ENCODE measurements at regions not wholly inside any gene's neighbourhood (a gene's known extent, or its start where the extent isn't known, plus 50 kb on each side); places are given as distances from the start of the nearest gene placed in this dataset.

- H2AFZ ChIP-seq (ENCODE audit: low read length): no peak overlapping the region
- no peaks in the 10 kb centered on the region for H3K9me3 ChIP-seq (ENCODE audit: low read length)
- no peaks in the 10 kb centered on the region for H3F3A ChIP-seq (ENCODE audit: insufficient read depth, low read length)
- H3K36me3 ChIP-seq (ENCODE audit: insufficient read depth, low read length): no peaks in the 10 kb centered on the region
- no peaks in the 10 kb centered on the region for H4K20me1 ChIP-seq (ENCODE audit: insufficient read depth, low read length)
- no peak overlapping the region for H3K9ac ChIP-seq (ENCODE audit: low read length)
- no peaks in the 10 kb centered on the region for H3K79me2 ChIP-seq (ENCODE audit: insufficient read depth, low read length)
- no peaks in the 10 kb centered on the region for H3K4me1 ChIP-seq (ENCODE audit: insufficient read depth, low read length, severe bottlenecking)
- TF ChIP-seq, protein P1, sequence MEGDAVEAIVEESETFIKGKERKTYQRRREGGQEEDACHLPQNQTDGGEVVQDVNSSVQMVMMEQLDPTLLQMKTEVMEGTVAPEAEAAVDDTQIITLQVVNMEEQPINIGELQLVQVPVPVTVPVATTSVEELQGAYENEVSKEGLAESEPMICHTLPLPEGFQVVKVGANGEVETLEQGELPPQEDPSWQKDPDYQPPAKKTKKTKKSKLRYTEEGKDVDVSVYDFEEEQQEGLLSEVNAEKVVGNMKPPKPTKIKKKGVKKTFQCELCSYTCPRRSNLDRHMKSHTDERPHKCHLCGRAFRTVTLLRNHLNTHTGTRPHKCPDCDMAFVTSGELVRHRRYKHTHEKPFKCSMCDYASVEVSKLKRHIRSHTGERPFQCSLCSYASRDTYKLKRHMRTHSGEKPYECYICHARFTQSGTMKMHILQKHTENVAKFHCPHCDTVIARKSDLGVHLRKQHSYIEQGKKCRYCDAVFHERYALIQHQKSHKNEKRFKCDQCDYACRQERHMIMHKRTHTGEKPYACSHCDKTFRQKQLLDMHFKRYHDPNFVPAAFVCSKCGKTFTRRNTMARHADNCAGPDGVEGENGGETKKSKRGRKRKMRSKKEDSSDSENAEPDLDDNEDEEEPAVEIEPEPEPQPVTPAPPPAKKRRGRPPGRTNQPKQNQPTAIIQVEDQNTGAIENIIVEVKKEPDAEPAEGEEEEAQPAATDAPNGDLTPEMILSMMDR (IDR thresholded peaks at IDR 0.05; ENCODE audit: low read length): no peak
- no peak for TF ChIP-seq EZH2 (IDR thresholded peaks at IDR 0.05; ENCODE audit: borderline replicate concordance, low read length)
- H3K27ac ChIP-seq (ENCODE audit: low read depth, low read length, poor library complexity, severe bottlenecking): no peak overlapping the region
- H3K27me3 ChIP-seq (ENCODE audit: insufficient read depth, low read length): no peaks in the 10 kb centered on the region
- H3K9me2 ChIP-seq (ENCODE audit: low read depth, low read length): no peaks in the 10 kb centered on the region
- H3K4me3 ChIP-seq (ENCODE audit: low read depth, low read length, poor library complexity, severe bottlenecking): no peak overlapping the region
- no peak overlapping the region for H3K4me2 ChIP-seq (ENCODE audit: low read length)
Measured at GRCh38 chrX:130984782-130985181, 73.4 kb upstream of the ARHGAP36 start.

- Histone ChIP-seq H3K4me3 (ENCODE audit: low read depth, low read length, poor library complexity, severe bottlenecking) (no peak overlapping the region), H4K20me1 (ENCODE audit: insufficient read depth, low read length) (no peaks in the 10 kb centered on the region), H3K4me1 (ENCODE audit: insufficient read depth, low read length, severe bottlenecking) (no peaks in the 10 kb centered on the region), H3K27me3 (ENCODE audit: insufficient read depth, low read length) (no peaks in the 10 kb centered on the region), H3F3A (ENCODE audit: insufficient read depth, low read length) (no peaks in the 10 kb centered on the region), H3K9me3 (ENCODE audit: low read length) (no peaks in the 10 kb centered on the region), H3K9ac (ENCODE audit: low read length) (no peak overlapping the region), H3K4me2 (ENCODE audit: low read length) (no peak overlapping the region), H3K27ac (ENCODE audit: low read depth, low read length, poor library complexity, severe bottlenecking) (no peak overlapping the region), H3K9me2 (ENCODE audit: low read depth, low read length) (no peaks in the 10 kb centered on the region), H2AFZ (ENCODE audit: low read length) (no peak overlapping the region), H3K36me3 (ENCODE audit: insufficient read depth, low read length) (no peaks in the 10 kb centered on the region), H3K79me2 (ENCODE audit: insufficient read depth, low read length) (no peaks in the 10 kb centered on the region)
- TF ChIP-seq, protein P1 (IDR thresholded peaks at IDR 0.05; ENCODE audit: low read length): no peak
- TF ChIP-seq EZH2 (IDR thresholded peaks at IDR 0.05; ENCODE audit: borderline replicate concordance, low read length): no peak
Measured at GRCh38 chrX:130987241-130987640, 70.9 kb upstream of the ARHGAP36 start.

- H3K4me2 ChIP-seq (ENCODE audit: low read length): no peak overlapping the region
- no peak overlapping the region for H3K9ac ChIP-seq (ENCODE audit: low read length)
- no peaks in the 10 kb centered on the region for H3K9me3 ChIP-seq (ENCODE audit: low read length)
- H2AFZ ChIP-seq (ENCODE audit: low read length): no peak overlapping the region
- H3K27ac ChIP-seq (ENCODE audit: low read depth, low read length, poor library complexity, severe bottlenecking): no peak overlapping the region
- H3K36me3 ChIP-seq (ENCODE audit: insufficient read depth, low read length): no peaks in the 10 kb centered on the region
- H3K79me2 ChIP-seq (ENCODE audit: insufficient read depth, low read length): no peaks in the 10 kb centered on the region
- no peaks in the 10 kb centered on the region for H3K4me1 ChIP-seq (ENCODE audit: insufficient read depth, low read length, severe bottlenecking)
- no peaks in the 10 kb centered on the region for H3F3A ChIP-seq (ENCODE audit: insufficient read depth, low read length)
- H3K27me3 ChIP-seq (ENCODE audit: insufficient read depth, low read length): no peaks in the 10 kb centered on the region
- no peaks in the 10 kb centered on the region for H4K20me1 ChIP-seq (ENCODE audit: insufficient read depth, low read length)
- no peak for TF ChIP-seq EZH2 (IDR thresholded peaks at IDR 0.05; ENCODE audit: borderline replicate concordance, low read length)
- TF ChIP-seq, protein P1 (IDR thresholded peaks at IDR 0.05; ENCODE audit: low read length): no peak
- no peak overlapping the region for H3K4me3 ChIP-seq (ENCODE audit: low read depth, low read length, poor library complexity, severe bottlenecking)
- H3K9me2 ChIP-seq (ENCODE audit: low read depth, low read length): no peaks in the 10 kb centered on the region
Measured at GRCh38 chrX:130990723-130991122, 67.4 kb upstream of the ARHGAP36 start.

All from OCI-LY1 (cell line).